GM19395 (cell line): ENCODE measurements at regions not wholly inside any gene's neighbourhood (a gene's known extent, or its start where the extent isn't known, plus 50 kb on each side); places are given as distances from the start of the nearest gene placed in this dataset.
"Not testable (repeated sequence)": the region's sequence is repeated elsewhere in the genome, so short reads cannot be mapped to it uniquely, and the experiment has no call there.

Source experiments
- ATAC-seq: cut with Tn5 transposase; IDR thresholded peaks from one replicate; pipeline ENCODE4 v1.9.1; 2021; ENCODE audit warnings: mild to moderate bottlenecking, moderate library complexity; ENCODE audit not compliant: unreplicated experiment

GRCh38 chr10:8640878-8641277 lies 586.4 kb downstream of the GATA3 start:
- no peak for ATAC-seq

GRCh38 chr10:8656261-8656660 lies 601.8 kb downstream of the GATA3 start:
- no peak for ATAC-seq

GRCh38 chr10:8659982-8660381 lies 605.5 kb downstream of the GATA3 start:
- ATAC-seq, result no peak

- no peak for ATAC-seq
These were observed 607.4 kb downstream of the GATA3 start for GRCh38 chr10:8661886-8662285.

GRCh38 chr10:8663131-8663530 lies 608.6 kb downstream of the GATA3 start:
- ATAC-seq, result no peak

GRCh38 chr10:8665322-8665721 lies 610.8 kb downstream of the GATA3 start:
- ATAC-seq, result no peak

- ATAC-seq, result no peak
These were observed 616.0 kb downstream of the GATA3 start for GRCh38 chr10:8670461-8670860.

GRCh38 chr10:8674230-8674629 lies 619.7 kb downstream of the GATA3 start:
- ATAC-seq, result no peak

GRCh38 chr10:8677642-8678041 lies 623.2 kb downstream of the GATA3 start:
- ATAC-seq, result no peak

GRCh38 chr10:8684916-8685315 lies 630.4 kb downstream of the GATA3 start:
- ATAC-seq, result not testable (repeated sequence)

- ATAC-seq, result no peak
These were observed 634.4 kb downstream of the GATA3 start for GRCh38 chr10:8688881-8689280.

GRCh38 chr10:8691498-8692017 lies 637.1 kb downstream of the GATA3 start:
- ATAC-seq, result no peak

GRCh38 chr10:8693635-8694034 lies 639.1 kb downstream of the GATA3 start:
- ATAC-seq, result not testable (repeated sequence)

- ATAC-seq, result no peak
These were observed 642.3 kb downstream of the GATA3 start for GRCh38 chr10:8696746-8697145.

GRCh38 chr10:8700689-8701088 lies 646.2 kb downstream of the GATA3 start:
- no peak for ATAC-seq

- ATAC-seq, result no peak
These were observed 647.7 kb downstream of the GATA3 start for GRCh38 chr10:8702181-8702580.

GRCh38 chr10:8705415-8705814 lies 650.9 kb downstream of the GATA3 start:
- no peak for ATAC-seq

- ATAC-seq, result no peak
These were observed 658.2 kb downstream of the GATA3 start for GRCh38 chr10:8712656-8713055.

- ATAC-seq, result no peak
These were observed 665.5 kb downstream of the GATA3 start for GRCh38 chr10:8719971-8720370.

GRCh38 chr10:8721650-8722049 lies 667.2 kb downstream of the GATA3 start:
- ATAC-seq, result no peak

GRCh38 chr10:8722835-8723234 lies 668.3 kb downstream of the GATA3 start:
- ATAC-seq, result no peak

GRCh38 chr10:8725343-8725742 lies 670.9 kb downstream of the GATA3 start:
- no peak for ATAC-seq

GRCh38 chr10:8726084-8726778 lies 671.7 kb downstream of the GATA3 start:
- no peak for ATAC-seq
